ENCODE measurements at regions not wholly inside any gene's neighbourhood (a gene's known extent, or its start where the extent isn't known, plus 50 kb on each side); places are given as distances from the start of the nearest gene placed in this dataset.

GRCh38 chr14:53354336-53354735 is 201.2 kb upstream of the DDHD1 start:
- Histone ChIP-seq H3K4me3 (replicated peaks; ENCODE audit: insufficient read depth, low read length) (no peak overlapping the region), H3K27ac (replicated peaks) (no peak overlapping the region), H3K27me3 (ENCODE audit: insufficient read depth, poor library complexity, severe bottlenecking) (no peaks in the 10 kb centered on the region)
- TF ChIP-seq GABPA (IDR thresholded peaks at IDR 0.05; ENCODE audit: low read depth), result no peak
- TF ChIP-seq POLR2AphosphoS5 (IDR thresholded peaks at IDR 0.05; ENCODE audit: low read depth), result no peak
- TF ChIP-seq SPI1 (IDR thresholded peaks at IDR 0.05; ENCODE audit: borderline replicate concordance, low read depth), result no peak
- TF ChIP-seq CTCF (IDR thresholded peaks at IDR 0.05; ENCODE audit: insufficient read depth, low read length), result no peak
- TF ChIP-seq, protein P1, sequence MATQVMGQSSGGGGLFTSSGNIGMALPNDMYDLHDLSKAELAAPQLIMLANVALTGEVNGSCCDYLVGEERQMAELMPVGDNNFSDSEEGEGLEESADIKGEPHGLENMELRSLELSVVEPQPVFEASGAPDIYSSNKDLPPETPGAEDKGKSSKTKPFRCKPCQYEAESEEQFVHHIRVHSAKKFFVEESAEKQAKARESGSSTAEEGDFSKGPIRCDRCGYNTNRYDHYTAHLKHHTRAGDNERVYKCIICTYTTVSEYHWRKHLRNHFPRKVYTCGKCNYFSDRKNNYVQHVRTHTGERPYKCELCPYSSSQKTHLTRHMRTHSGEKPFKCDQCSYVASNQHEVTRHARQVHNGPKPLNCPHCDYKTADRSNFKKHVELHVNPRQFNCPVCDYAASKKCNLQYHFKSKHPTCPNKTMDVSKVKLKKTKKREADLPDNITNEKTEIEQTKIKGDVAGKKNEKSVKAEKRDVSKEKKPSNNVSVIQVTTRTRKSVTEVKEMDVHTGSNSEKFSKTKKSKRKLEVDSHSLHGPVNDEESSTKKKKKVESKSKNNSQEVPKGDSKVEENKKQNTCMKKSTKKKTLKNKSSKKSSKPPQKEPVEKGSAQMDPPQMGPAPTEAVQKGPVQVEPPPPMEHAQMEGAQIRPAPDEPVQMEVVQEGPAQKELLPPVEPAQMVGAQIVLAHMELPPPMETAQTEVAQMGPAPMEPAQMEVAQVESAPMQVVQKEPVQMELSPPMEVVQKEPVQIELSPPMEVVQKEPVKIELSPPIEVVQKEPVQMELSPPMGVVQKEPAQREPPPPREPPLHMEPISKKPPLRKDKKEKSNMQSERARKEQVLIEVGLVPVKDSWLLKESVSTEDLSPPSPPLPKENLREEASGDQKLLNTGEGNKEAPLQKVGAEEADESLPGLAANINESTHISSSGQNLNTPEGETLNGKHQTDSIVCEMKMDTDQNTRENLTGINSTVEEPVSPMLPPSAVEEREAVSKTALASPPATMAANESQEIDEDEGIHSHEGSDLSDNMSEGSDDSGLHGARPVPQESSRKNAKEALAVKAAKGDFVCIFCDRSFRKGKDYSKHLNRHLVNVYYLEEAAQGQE (IDR thresholded peaks at IDR 0.05; ENCODE audit: insufficient replicate concordance, low read depth), result no peak
- DNase-seq (ENCODE audit: low read depth in 1 of 2, low spot score in 1 of 2), result no peak

DNA sequence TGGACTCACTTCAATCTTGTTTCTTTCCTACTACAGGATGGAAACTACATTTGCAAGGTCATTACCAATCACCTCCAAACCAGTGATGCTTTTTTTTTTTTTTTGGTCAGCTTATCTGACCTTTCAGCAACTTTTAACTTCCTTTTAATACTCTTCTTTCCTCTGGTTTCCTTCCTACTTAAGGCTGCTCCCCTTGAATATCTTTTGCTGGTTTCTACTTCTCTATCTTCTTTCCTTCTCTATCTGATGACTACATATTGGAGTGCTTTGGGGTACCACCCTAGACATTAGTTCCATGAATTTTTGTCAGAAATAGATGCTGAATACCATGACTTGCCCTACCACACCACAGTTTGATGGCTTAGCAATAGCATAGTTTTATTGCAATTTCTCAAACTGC is 197.7 kb upstream of the DDHD1 start:
- TF ChIP-seq GABPA (IDR thresholded peaks at IDR 0.05; ENCODE audit: low read depth) (no peak), CTCF (IDR thresholded peaks at IDR 0.05; ENCODE audit: insufficient read depth, low read length) (no peak), POLR2AphosphoS5 (IDR thresholded peaks at IDR 0.05; ENCODE audit: low read depth) (no peak), SPI1 (IDR thresholded peaks at IDR 0.05; ENCODE audit: borderline replicate concordance, low read depth) (no peak)
- TF ChIP-seq, protein P1 (IDR thresholded peaks at IDR 0.05; ENCODE audit: insufficient replicate concordance, low read depth), result no peak
- H3K27ac ChIP-seq (replicated peaks), result no peak overlapping the region
- H3K27me3 ChIP-seq (ENCODE audit: insufficient read depth, poor library complexity, severe bottlenecking), result no peaks in the 10 kb centered on the region
- no peak for DNase-seq (ENCODE audit: low read depth in 1 of 2, low spot score in 1 of 2)
- H3K4me3 ChIP-seq (replicated peaks; ENCODE audit: insufficient read depth, low read length), result no peak overlapping the region

DNA sequence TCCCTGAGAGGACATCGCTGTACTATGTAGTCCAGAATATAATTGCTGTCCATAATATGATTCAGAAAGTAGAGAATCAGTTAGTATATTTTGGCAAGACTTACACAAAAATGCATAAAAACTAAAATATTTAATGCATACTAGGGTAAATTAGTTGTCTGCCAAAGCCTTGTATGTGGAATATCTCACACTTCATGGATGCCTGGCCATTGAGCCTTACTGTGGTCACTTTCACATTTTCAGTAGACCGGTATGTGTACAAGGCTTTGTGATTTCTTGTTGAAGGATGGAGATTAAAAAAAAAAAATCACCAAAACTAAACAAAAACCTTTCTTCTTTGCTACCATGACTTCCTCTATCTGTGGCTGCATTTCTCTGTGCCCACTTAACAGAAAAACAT is 197.3 kb upstream of the DDHD1 start:
- no peaks in the 10 kb centered on the region for H3K27me3 ChIP-seq (ENCODE audit: insufficient read depth, poor library complexity, severe bottlenecking)
- no peak overlapping the region for H3K27ac ChIP-seq (replicated peaks)
- TF ChIP-seq SPI1 (IDR thresholded peaks at IDR 0.05; ENCODE audit: borderline replicate concordance, low read depth) (no peak), GABPA (IDR thresholded peaks at IDR 0.05; ENCODE audit: low read depth) (no peak), CTCF (IDR thresholded peaks at IDR 0.05; ENCODE audit: insufficient read depth, low read length) (no peak), POLR2AphosphoS5 (IDR thresholded peaks at IDR 0.05; ENCODE audit: low read depth) (no peak)
- TF ChIP-seq, protein P1 (IDR thresholded peaks at IDR 0.05; ENCODE audit: insufficient replicate concordance, low read depth), result no peak
- H3K4me3 ChIP-seq (replicated peaks; ENCODE audit: insufficient read depth, low read length), result no peak overlapping the region
- no peak for DNase-seq (ENCODE audit: low read depth in 1 of 2, low spot score in 1 of 2)

Measured in HL-60 (cell line).